ENCODE measurements at regions not wholly inside any gene's neighbourhood (a gene's known extent, or its start where the extent isn't known, plus 50 kb on each side); places are given as distances from the start of the nearest gene placed in this dataset.
"Not testable (repeated sequence)": the region's sequence is repeated elsewhere in the genome, so short reads cannot be mapped to it uniquely, and the experiment has no call there.

GRCh38 chr17:45581860-45582259 is 91.3 kb upstream of the PLEKHM1 start:
- Histone ChIP-seq H3K27me3 (replicated peaks in 1 of 7) (no peaks in the 10 kb centered on the region), H3K4me3 (no peak overlapping the region), H3K9me3 (no peaks in the 10 kb centered on the region), H3K27ac (no peak overlapping the region), H3K36me3 (peaks cover 0 to 26% (median 6%) of the 10 kb centered on the region in 6 donors), H3K4me1 (peaks cover 10 to 85% (median 39%) of the 10 kb centered on the region in 6 donors)
- TF ChIP-seq CTCF (IDR thresholded peaks at IDR 0.05 in 8 of 11, conservative IDR thresholded peaks at IDR 0.05 in 3 of 11), result no peak
- TF ChIP-seq POLR2AphosphoS5 (IDR thresholded peaks at IDR 0.05), result no peak
- TF ChIP-seq POLR2A (IDR thresholded peaks at IDR 0.05), result no peak
- WGBS, 5 donors, result 91 to 94% (median 92%) methylated on average over 9 of the region's 9 CpGs
- no peak for DNase-seq
- intact Hi-C loops (cut with DNase I; ENCODE audit: low total_unique reads), result no loop called here

- intact Hi-C loops (cut with DNase I; ENCODE audit: low total_unique reads), result no loop called here
- WGBS, 5 donors, result 0 to 1% (median 0%) methylated on average over 54 to 62 of the region's 62 CpGs
- Histone ChIP-seq H3K27me3 (replicated peaks in 1 of 7) (no peaks in the 10 kb centered on the region), H3K27ac (peak overlapping the region; percentile 89 to 96 (median 94)), H3K9me3 (no peaks in the 10 kb centered on the region), H3K4me1 (peaks cover 5 to 61% (median 28%) of the 10 kb centered on the region in 6 donors), H3K36me3 (peaks cover 0 to 21% (median 6%) of the 10 kb centered on the region in 6 donors), H3K4me3 (peak overlapping the region; percentile 81 to 99 (median 90))
- peak; percentile 66 to 77 (median 77) for TF ChIP-seq POLR2AphosphoS5 (IDR thresholded peaks at IDR 0.05)
- peak in 2 of 11 experiments; percentile 4 to 17 for TF ChIP-seq CTCF (IDR thresholded peaks at IDR 0.05 in 8 of 11, conservative IDR thresholded peaks at IDR 0.05 in 3 of 11)
- TF ChIP-seq POLR2A (IDR thresholded peaks at IDR 0.05), result peak in 1 of 3 donors; percentile 51
- DNase-seq, result peak; percentile 98
These were observed 93.8 kb upstream of the PLEKHM1 start for GRCh38 chr17:45584092-45585036.

GRCh38 chr17:45585037-45585733 is 94.7 kb upstream of the PLEKHM1 start:
- H3K36me3 ChIP-seq, result peaks cover 0 to 21% (median 6%) of the 10 kb centered on the region in 6 donors
- H3K9me3 ChIP-seq; H3K27me3 ChIP-seq (replicated peaks in 1 of 7); intact Hi-C loops (cut with DNase I; ENCODE audit: low total_unique reads): not testable (repeated sequence)
- 0 to 1% (median 0%) methylated on average over 32 to 55 of the region's 56 CpGs for WGBS, 5 donors
- peak in 1 of 3 donors; percentile 57 for TF ChIP-seq POLR2A (IDR thresholded peaks at IDR 0.05)
- peak in 6 of 11 experiments; percentile 19 to 60 (median 42) for TF ChIP-seq CTCF (IDR thresholded peaks at IDR 0.05 in 8 of 11, conservative IDR thresholded peaks at IDR 0.05 in 3 of 11)
- TF ChIP-seq POLR2AphosphoS5 (IDR thresholded peaks at IDR 0.05), result peak; percentile 78 to 82 (median 82)
- H3K4me3 ChIP-seq, result peak overlapping the region; percentile 81 to 99 (median 90)
- H3K27ac ChIP-seq, result peak overlapping the region; percentile 89 to 96 (median 94)
- DNase-seq, result peak; percentile 99
- H3K4me1 ChIP-seq, result peaks cover 5 to 53% (median 28%) of the 10 kb centered on the region in 6 donors
